OCI-LY7 (cell line): ENCODE measurements at regions not wholly inside any gene's neighbourhood (a gene's known extent, or its start where the extent isn't known, plus 50 kb on each side); places are given as distances from the start of the nearest gene placed in this dataset.

Experiments
- BruUV-seq: library from RNA; stranded (reverse); fragments of 400-500 nt; replicated peaks from 2 replicates; lab custom pipeline; 2021; lab: Mats Ljungman, UMichigan
- CTCF ChIA-PET: fragments of 300-600 bp; sonication (Branson Sonifier 250); formaldehyde crosslinking; loops from one replicate; lab custom pipeline; 2022; ENCODE audit warnings: antibody characterized with exemption; ENCODE audit not compliant: unreplicated experiment; lab: Charles Lee
- POLR2A ChIA-PET: fragments of 300-600 bp; sonication (Branson Sonifier 250); formaldehyde crosslinking; loops from one replicate; lab custom pipeline; 2022; ENCODE audit warnings: antibody characterized with exemption; lab: Charles Lee
- DNase-seq: peaks from one replicate; pipeline ENCODE4 v3.0.0-alpha.2; 2015; ENCODE audit warnings: low spot score
- H2AFZ ChIP-seq: fragments of 200-600 bp; sonication (generic), shearing (Covaris generic); 2 replicates; pipeline ENCODE4 v1.6.1; 2014; ENCODE audit warnings: mild to moderate bottlenecking, antibody characterized with exemption, low read length, moderate library complexity
- H3K27ac ChIP-seq: fragments of 200-600 bp; sonication (generic); 2 replicates; pipeline ENCODE4 v1.5.1; 2014; ENCODE audit warnings: mixed run types, low read depth, mild to moderate bottlenecking, moderate library complexity, low read length, inconsistent platforms; ENCODE audit not compliant: poor library complexity, severe bottlenecking
- H3K36me3 ChIP-seq: fragments of 200-600 bp; sonication (generic); 2 replicates; pipeline ENCODE4 v1.6.1; 2014; ENCODE audit warnings: mild to moderate bottlenecking, antibody characterized with exemption, low read length, moderate library complexity, mixed read lengths; ENCODE audit not compliant: insufficient read depth
- H3K4me1 ChIP-seq: fragments of 200-600 bp; sonication (generic); 2 replicates; pipeline ENCODE4 v1.5.1; 2014; ENCODE audit warnings: mild to moderate bottlenecking, low read length; ENCODE audit not compliant: insufficient read depth, poor library complexity, severe bottlenecking
- H3K4me2 ChIP-seq: fragments of 200-600 bp; sonication (generic); 2 replicates; pipeline ENCODE4 v1.6.1; 2014; ENCODE audit warnings: mild to moderate bottlenecking, low read length
- H3K4me3 ChIP-seq: fragments of 200-600 bp; sonication (generic); 2 replicates; pipeline ENCODE4 v1.5.1; 2014; ENCODE audit warnings: mild to moderate bottlenecking, low read depth, low read length; ENCODE audit not compliant: poor library complexity, severe bottlenecking
- H3K79me2 ChIP-seq: fragments of 200-600 bp; sonication (generic); 2 replicates; pipeline ENCODE4 v1.6.1; 2016; ENCODE audit warnings: low read depth, mild to moderate bottlenecking, low read length, moderate library complexity, mixed read lengths; ENCODE audit not compliant: insufficient read depth
- H3K9me2 ChIP-seq: fragments of 200-600 bp; sonication (generic); 2 replicates; pipeline ENCODE4 v1.6.1; 2016; ENCODE audit warnings: mild to moderate bottlenecking, low read length, mixed read lengths; ENCODE audit not compliant: insufficient read depth
- H3K9me3 ChIP-seq: fragments of 200-600 bp; sonication (generic); 2 replicates; pipeline ENCODE4 v1.6.1; 2014; ENCODE audit warnings: mild to moderate bottlenecking, mixed run types, low read length, mixed read lengths
- H4K20me1 ChIP-seq: fragments of 200-600 bp; sonication (generic); 2 replicates; pipeline ENCODE4 v1.6.1; 2014; ENCODE audit warnings: mild to moderate bottlenecking, antibody characterized with exemption, low read length, moderate library complexity, mixed read lengths; ENCODE audit not compliant: insufficient read depth
- CTCF ChIP-seq: fragments of 200-600 bp; sonication (generic); conservative IDR thresholded peaks from 2 replicates; pipeline ENCODE4 v1.5.1; 2014; ENCODE audit warnings: mild to moderate bottlenecking, antibody characterized with exemption, low read length, moderate library complexity, mixed read lengths
- EZH2phosphoT487 ChIP-seq: fragments of 200-600 bp; sonication (generic); IDR thresholded peaks from 2 replicates; pipeline ENCODE4 v1.6.1; 2018; ENCODE audit warnings: low read depth, borderline replicate concordance, mild to moderate bottlenecking, mixed run types, antibody characterized with exemption, low read length, moderate library complexity, mixed read lengths
- intact Hi-C: fragments of 100-400 bp; cut with micrococcal nuclease; formaldehyde crosslinking; loops from one replicate; pipeline ENCODE4 v1.10.0; 2022; ENCODE audit not compliant: unreplicated experiment

GRCh38 chr14:65268594-65268993, 143.9 kb upstream of the FUT8 start:
- H2AFZ ChIP-seq: no peak overlapping the region
- no peak overlapping the region for H3K4me2 ChIP-seq
- H4K20me1 ChIP-seq: no peaks in the 10 kb centered on the region
- H3K9me2 ChIP-seq: no peaks in the 10 kb centered on the region
- H3K27ac ChIP-seq: no peak overlapping the region
- intact Hi-C loops: no loop called here
- H3K79me2 ChIP-seq: no peaks in the 10 kb centered on the region
- no peak for DNase-seq
- BruUV-seq: no TSS peak
- CTCF ChIA-PET: no interaction called here
- H3K4me1 ChIP-seq: peaks cover 6% of the 10 kb centered on the region
- no peaks in the 10 kb centered on the region for H3K36me3 ChIP-seq
- TF ChIP-seq EZH2phosphoT487 (no peak), CTCF (no peak)
- no peak overlapping the region for H3K4me3 ChIP-seq
- POLR2A ChIA-PET: interaction anchor here (0.7 to 0.9 kb wide), 2 partner anchors 9 to 25 kb away, joined by 3 read pairs; no protein-coding TSS in a partner anchor
- no peaks in the 10 kb centered on the region for H3K9me3 ChIP-seq

- no peaks in the 10 kb centered on the region for H3K79me2 ChIP-seq
- ChIA-PET CTCF (no interaction called here), POLR2A (interaction anchor here (0.7 kb wide), 1 partner anchor 92 kb away, joined by 3 read pairs; no protein-coding TSS in a partner anchor)
- DNase-seq: no peak
- H3K9me2 ChIP-seq: no peaks in the 10 kb centered on the region
- no peak overlapping the region for H3K4me2 ChIP-seq
- intact Hi-C loops: no loop called here
- H3K9me3 ChIP-seq: no peaks in the 10 kb centered on the region
- no peak for TF ChIP-seq CTCF
- TF ChIP-seq EZH2phosphoT487: no peak
- no peaks in the 10 kb centered on the region for H3K36me3 ChIP-seq
- BruUV-seq: no TSS peak
- no peaks in the 10 kb centered on the region for H4K20me1 ChIP-seq
- no peak overlapping the region for H3K27ac ChIP-seq
- no peak overlapping the region for H3K4me3 ChIP-seq
- H2AFZ ChIP-seq: no peak overlapping the region
- peaks cover 6% of the 10 kb centered on the region for H3K4me1 ChIP-seq
These were observed 142.8 kb upstream of the FUT8 start for GRCh38 chr14:65269732-65270131.

GRCh38 chr14:65277027-65277426, 135.5 kb upstream of the FUT8 start:
- DNase-seq: no peak
- H3K27ac ChIP-seq: no peak overlapping the region
- H2AFZ ChIP-seq: no peak overlapping the region
- no peak overlapping the region for H3K4me3 ChIP-seq
- no peaks in the 10 kb centered on the region for H3K9me3 ChIP-seq
- no peaks in the 10 kb centered on the region for H3K36me3 ChIP-seq
- intact Hi-C loops: no loop called here
- peaks cover 5% of the 10 kb centered on the region for H3K4me1 ChIP-seq
- no peaks in the 10 kb centered on the region for H3K79me2 ChIP-seq
- POLR2A ChIA-PET: interaction anchor here (0.6 kb wide), 1 partner anchor 92 kb away, joined by 3 read pairs; no protein-coding TSS in a partner anchor
- TF ChIP-seq EZH2phosphoT487: no peak
- no peak for TF ChIP-seq CTCF
- H3K9me2 ChIP-seq: no peaks in the 10 kb centered on the region
- H4K20me1 ChIP-seq: no peaks in the 10 kb centered on the region
- no peak overlapping the region for H3K4me2 ChIP-seq
- CTCF ChIA-PET: no interaction called here
- BruUV-seq: no TSS peak
